ENCODE measurements at regions not wholly inside any gene's neighbourhood (a gene's known extent, or its start where the extent isn't known, plus 50 kb on each side); places are given as distances from the start of the nearest gene placed in this dataset.
A peak's percentile ranks its signal among the peaks of the same experiment; 100 is the strongest.

DNA sequence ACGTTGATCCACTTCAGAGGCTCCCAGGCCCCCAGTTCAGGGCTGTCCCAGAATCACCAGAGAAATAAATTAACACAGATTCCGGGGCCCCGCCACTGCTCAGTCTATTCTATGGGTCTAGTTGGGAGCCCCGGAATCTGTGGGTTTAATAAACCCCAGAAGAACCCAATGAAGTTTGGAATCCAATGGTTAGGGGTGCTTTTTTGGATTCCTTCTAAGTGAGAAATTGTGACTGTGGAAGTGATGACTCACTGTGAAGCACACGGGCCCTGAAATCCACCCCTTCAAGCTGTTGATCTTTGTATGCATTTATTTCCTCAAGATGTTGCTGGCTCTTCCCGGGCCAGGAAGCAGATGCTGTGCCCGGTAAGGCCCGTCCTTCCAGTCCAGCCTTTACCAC is 57.3 kb upstream of the SLC28A3 start:
- Histone ChIP-seq H3K27me3 (ENCODE audit: control insufficient read depth in 3 of 3, insufficient read depth in 3 of 3, low read length in 2 of 3) (no peaks in the 10 kb centered on the region), H3K36me3 (ENCODE audit: control insufficient read depth in 4 of 4, insufficient read depth in 4 of 4, low read length in 4 of 4) (no peaks in the 10 kb centered on the region), H3K9me3 (ENCODE audit: control insufficient read depth in 4 of 4, insufficient read depth in 3 of 4, low read length in 3 of 4) (peaks cover 0 to 7% (median 0%) of the 10 kb centered on the region in 4 donors), H3K9ac (ENCODE audit: insufficient read depth in 1 of 2, low read length in 2 of 2) (no peak overlapping the region), H3K4me1 (ENCODE audit: control insufficient read depth in 5 of 5, insufficient read depth in 5 of 5, low read length in 5 of 5) (no peaks in the 10 kb centered on the region), H3K4me3 (no peak overlapping the region), H3K27ac (ENCODE audit: low read depth in 1 of 2, low read length in 1 of 2) (no peak overlapping the region)
- DNase-seq = no peak
- whole genome bisulfite sequencing, 2 donors = 70 to 71% methylated on average over 8 of the region's 8 CpGs
- no peak for TF ChIP-seq CTCF (IDR thresholded peaks at IDR 0.05; ENCODE audit: control extremely low read depth, extremely low read depth)
- ATAC-seq (ENCODE audit: insufficient read depth, low FRiP score) = no peak

- no peak for TF ChIP-seq CTCF (IDR thresholded peaks at IDR 0.05; ENCODE audit: control extremely low read depth, extremely low read depth)
- Histone ChIP-seq H3K9ac (ENCODE audit: insufficient read depth in 1 of 2, low read length in 2 of 2) (no peak overlapping the region), H3K9me3 (ENCODE audit: control insufficient read depth in 4 of 4, insufficient read depth in 3 of 4, low read length in 3 of 4) (peaks cover 0 to 9% (median 0%) of the 10 kb centered on the region in 4 donors), H3K4me3 (no peak overlapping the region), H3K27me3 (ENCODE audit: control insufficient read depth in 3 of 3, insufficient read depth in 3 of 3, low read length in 2 of 3) (peaks cover 0 to 2% (median 0%) of the 10 kb centered on the region in 3 donors), H3K27ac (ENCODE audit: low read depth in 1 of 2, low read length in 1 of 2) (no peak overlapping the region), H3K36me3 (ENCODE audit: control insufficient read depth in 4 of 4, insufficient read depth in 4 of 4, low read length in 4 of 4) (no peaks in the 10 kb centered on the region), H3K4me1 (ENCODE audit: control insufficient read depth in 5 of 5, insufficient read depth in 5 of 5, low read length in 5 of 5) (no peaks in the 10 kb centered on the region)
- ATAC-seq (ENCODE audit: insufficient read depth, low FRiP score) (no peak), DNase-seq (no peak)
- WGBS, 2 donors = 88 to 93% methylated on average over 4 of the region's 4 CpGs
These were observed 62.0 kb upstream of the SLC28A3 start for GRCh38 chr9:84402517-84402916.

DNA sequence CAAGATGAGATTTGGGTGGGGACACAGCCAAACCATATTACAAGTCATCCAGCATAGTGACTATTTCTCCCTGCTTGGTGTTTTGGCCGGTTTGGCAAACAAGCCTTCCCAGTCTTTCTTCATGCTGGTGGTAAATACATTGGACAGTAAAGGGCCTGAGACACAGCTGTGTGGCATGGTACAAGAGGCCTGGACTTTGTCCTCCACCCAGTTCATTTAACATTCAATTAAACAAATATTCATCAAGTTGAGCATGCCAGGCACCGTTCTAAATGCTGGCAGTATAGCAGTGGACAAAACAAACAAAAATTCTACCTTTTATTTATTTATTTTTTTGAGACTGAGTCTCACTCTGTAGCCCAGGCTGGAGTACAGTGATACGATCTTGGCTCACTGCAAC is 62.7 kb upstream of the SLC28A3 start:
- H3K4me1 ChIP-seq (ENCODE audit: control insufficient read depth in 5 of 5, insufficient read depth in 5 of 5, low read length in 5 of 5) = no peaks in the 10 kb centered on the region
- no peak overlapping the region for H3K27ac ChIP-seq (ENCODE audit: low read depth in 1 of 2, low read length in 1 of 2)
- no peak for ATAC-seq (ENCODE audit: insufficient read depth, low FRiP score)
- H3K9me3 ChIP-seq (ENCODE audit: control insufficient read depth in 4 of 4, insufficient read depth in 3 of 4, low read length in 3 of 4) = peaks cover 0 to 9% (median 0%) of the 10 kb centered on the region in 4 donors
- no peak overlapping the region for H3K9ac ChIP-seq (ENCODE audit: insufficient read depth in 1 of 2, low read length in 2 of 2)
- no peak for DNase-seq
- no peak overlapping the region for H3K4me3 ChIP-seq
- H3K36me3 ChIP-seq (ENCODE audit: control insufficient read depth in 4 of 4, insufficient read depth in 4 of 4, low read length in 4 of 4) = no peaks in the 10 kb centered on the region
- TF ChIP-seq CTCF (IDR thresholded peaks at IDR 0.05; ENCODE audit: control extremely low read depth, extremely low read depth) = no peak
- H3K27me3 ChIP-seq (ENCODE audit: control insufficient read depth in 3 of 3, insufficient read depth in 3 of 3, low read length in 2 of 3) = peaks cover 0 to 2% (median 0%) of the 10 kb centered on the region in 3 donors
- WGBS, 2 donors = 84 to 93% methylated on average over 3 of the region's 3 CpGs

GRCh38 chr9:84404095-84404686 is 63.6 kb upstream of the SLC28A3 start:
- peaks cover 0 to 9% (median 0%) of the 10 kb centered on the region in 4 donors for H3K9me3 ChIP-seq (ENCODE audit: control insufficient read depth in 4 of 4, insufficient read depth in 3 of 4, low read length in 3 of 4)
- no peak overlapping the region for H3K27ac ChIP-seq (ENCODE audit: low read depth in 1 of 2, low read length in 1 of 2)
- H3K9ac ChIP-seq (ENCODE audit: insufficient read depth in 1 of 2, low read length in 2 of 2) = no peak overlapping the region
- WGBS, 2 donors = 31 to 37% methylated on average over 8 of the region's 8 CpGs
- DNase-seq = no peak
- H3K27me3 ChIP-seq (ENCODE audit: control insufficient read depth in 3 of 3, insufficient read depth in 3 of 3, low read length in 2 of 3) = peaks cover 0 to 2% (median 0%) of the 10 kb centered on the region in 3 donors
- TF ChIP-seq CTCF (IDR thresholded peaks at IDR 0.05; ENCODE audit: control extremely low read depth, extremely low read depth) = peak; percentile 7
- H3K36me3 ChIP-seq (ENCODE audit: control insufficient read depth in 4 of 4, insufficient read depth in 4 of 4, low read length in 4 of 4) = no peaks in the 10 kb centered on the region
- no peak for ATAC-seq (ENCODE audit: insufficient read depth, low FRiP score)
- H3K4me1 ChIP-seq (ENCODE audit: control insufficient read depth in 5 of 5, insufficient read depth in 5 of 5, low read length in 5 of 5) = no peaks in the 10 kb centered on the region
- H3K4me3 ChIP-seq = no peak overlapping the region

Data from lung (tissue), 11 donors.